GM12873 (cell line): ENCODE measurements at regions not wholly inside any gene's neighbourhood (a gene's known extent, or its start where the extent isn't known, plus 50 kb on each side); places are given as distances from the start of the nearest gene placed in this dataset.

ENCODE experiments used
- CTCF ChIP-seq: IDR thresholded peaks from 2 replicates; pipeline ENCODE4 v1.5.1; 2012; ENCODE audit warnings: low read depth, mild to moderate bottlenecking, moderate library complexity, low read length, control low read depth; ENCODE audit not compliant: insufficient read depth; ENCODE audit errors: missing control alignments

- TF ChIP-seq CTCF, result no peak
Observed at GRCh38 chr5:54624805-54625568, 107.4 kb downstream of the SNX18 start.

- no peak for TF ChIP-seq CTCF
Observed at GRCh38 chr5:54621709-54622108, 104.2 kb downstream of the SNX18 start.

- no peak for TF ChIP-seq CTCF
Observed at GRCh38 chr5:54621048-54621447, 103.5 kb downstream of the SNX18 start.

GRCh38 chr5:54620141-54620933 lies 102.8 kb downstream of the SNX18 start:
- TF ChIP-seq CTCF, result no peak

- no peak for TF ChIP-seq CTCF
Observed at GRCh38 chr5:54619731-54620130, 102.2 kb downstream of the SNX18 start.

GRCh38 chr5:54616518-54617220 lies 99.1 kb downstream of the SNX18 start:
- no peak for TF ChIP-seq CTCF

- no peak for TF ChIP-seq CTCF
Observed at GRCh38 chr5:54616031-54616430, 98.5 kb downstream of the SNX18 start.
